ENCODE measurements at regions not wholly inside any gene's neighbourhood (a gene's known extent, or its start where the extent isn't known, plus 50 kb on each side); places are given as distances from the start of the nearest gene placed in this dataset.

GRCh38 chr9:95817205-95817604 lies 58.3 kb upstream of the ERCC6L2 start:
- no peak for TF ChIP-seq POLR2A (IDR thresholded peaks at IDR 0.05; ENCODE audit: borderline replicate concordance, extremely low read depth, insufficient read depth, insufficient read length)
- TF ChIP-seq CTCF (IDR thresholded peaks at IDR 0.05 in 2 of 3, conservative IDR thresholded peaks at IDR 0.05 in 1 of 3; ENCODE audit: borderline replicate concordance in 1 of 3, insufficient read depth in 1 of 3, low read depth in 2 of 3, low read length in 2 of 3): no peak
- no peak for TF ChIP-seq SIN3A (IDR thresholded peaks at IDR 0.05; ENCODE audit: low read depth)
- no peak for TF ChIP-seq FOSL1 (IDR thresholded peaks at IDR 0.05; ENCODE audit: low read depth)
- no peak for TF ChIP-seq REST (IDR thresholded peaks at IDR 0.05; ENCODE audit: low read depth)
- TF ChIP-seq RAD21 (IDR thresholded peaks at IDR 0.05; ENCODE audit: low read depth): no peak
- no peak for TF ChIP-seq EZH2 (IDR thresholded peaks at IDR 0.05)
- no peak for TF ChIP-seq ZNF274 (IDR thresholded peaks at IDR 0.05; ENCODE audit: low read depth, low read length)
- no peak for TF ChIP-seq MAX (IDR thresholded peaks at IDR 0.05)
- TF ChIP-seq POLR2AphosphoS5 (IDR thresholded peaks at IDR 0.05; ENCODE audit: low read depth, low read length): no peak
- TF ChIP-seq JUND (IDR thresholded peaks at IDR 0.05): no peak
- TF ChIP-seq TCF7L2 (IDR thresholded peaks at IDR 0.05; ENCODE audit: borderline replicate concordance, extremely low read depth, insufficient read depth, insufficient read length): no peak
- no peak for TF ChIP-seq ELF1 (IDR thresholded peaks at IDR 0.05; ENCODE audit: borderline replicate concordance, low read depth)
